ENCODE measurements at regions not wholly inside any gene's neighbourhood (a gene's known extent, or its start where the extent isn't known, plus 50 kb on each side); places are given as distances from the start of the nearest gene placed in this dataset.

GRCh38 chr7:110484356-110484755, 606.6 kb upstream of the LRRN3 start:
- H3K36me3 ChIP-seq (ENCODE audit: control insufficient read depth in 4 of 4, insufficient read depth in 3 of 4, low read depth in 1 of 4, low read length in 3 of 4) = no peaks in the 10 kb centered on the region
- H3K27ac ChIP-seq (ENCODE audit: low read depth in 1 of 2, low read length in 2 of 2) = no peak overlapping the region
- no peak overlapping the region for H3K4me3 ChIP-seq (ENCODE audit: low read depth in 1 of 3, low read length in 3 of 3)
- H3K4me1 ChIP-seq (ENCODE audit: control insufficient read depth in 4 of 4, insufficient read depth in 4 of 4, low read length in 3 of 4) = no peaks in the 10 kb centered on the region
- TF ChIP-seq YY1 (IDR thresholded peaks at IDR 0.05) (no peak), RXRA (IDR thresholded peaks at IDR 0.05) (no peak), HNF4A (conservative IDR thresholded peaks at IDR 0.05) (no peak), JUND (IDR thresholded peaks at IDR 0.05) (no peak), FOXA2 (IDR thresholded peaks at IDR 0.05) (no peak), GABPA (IDR thresholded peaks at IDR 0.05 in 1 of 2, conservative IDR thresholded peaks at IDR 0.05 in 1 of 2) (no peak), EGR1 (IDR thresholded peaks at IDR 0.05; ENCODE audit: low read depth in 2 of 2) (no peak), FOXA1 (IDR thresholded peaks at IDR 0.05) (no peak), SP1 (IDR thresholded peaks at IDR 0.05) (no peak), REST (IDR thresholded peaks at IDR 0.05) (no peak)
- H3K9me3 ChIP-seq (ENCODE audit: control insufficient read depth in 4 of 4, low read length in 3 of 4) = peaks cover 0 to 1% (median 0%) of the 10 kb centered on the region in 4 donors
- WGBS = 69% methylated on average over 2 of the region's 2 CpGs
- H3K9ac ChIP-seq (ENCODE audit: low read depth in 1 of 2, low read length in 2 of 2) = no peak overlapping the region
- DNase-seq (ENCODE audit: low spot score) = no peak
- H3K27me3 ChIP-seq (ENCODE audit: control insufficient read depth in 4 of 4, insufficient read depth in 4 of 4, low read length in 3 of 4) = no peaks in the 10 kb centered on the region

- Histone ChIP-seq H3K4me3 (ENCODE audit: low read depth in 1 of 3, low read length in 3 of 3) (no peak overlapping the region), H3K9me3 (ENCODE audit: control insufficient read depth in 4 of 4, low read length in 3 of 4) (no peaks in the 10 kb centered on the region), H3K36me3 (ENCODE audit: control insufficient read depth in 4 of 4, insufficient read depth in 3 of 4, low read depth in 1 of 4, low read length in 3 of 4) (no peaks in the 10 kb centered on the region), H3K9ac (ENCODE audit: low read depth in 1 of 2, low read length in 2 of 2) (no peak overlapping the region), H3K27me3 (ENCODE audit: control insufficient read depth in 4 of 4, insufficient read depth in 4 of 4, low read length in 3 of 4) (no peaks in the 10 kb centered on the region), H3K27ac (ENCODE audit: low read depth in 1 of 2, low read length in 2 of 2) (no peak overlapping the region), H3K4me1 (ENCODE audit: control insufficient read depth in 4 of 4, insufficient read depth in 4 of 4, low read length in 3 of 4) (no peaks in the 10 kb centered on the region)
- WGBS = 89% methylated on average over 2 of the region's 2 CpGs
- DNase-seq (ENCODE audit: low spot score) = no peak
- TF ChIP-seq YY1 (IDR thresholded peaks at IDR 0.05) (no peak), NR2F2 (IDR thresholded peaks at IDR 0.05) (no peak), ZBTB33 (IDR thresholded peaks at IDR 0.05) (no peak), REST (IDR thresholded peaks at IDR 0.05) (no peak), MAX (IDR thresholded peaks at IDR 0.05) (no peak)
Observed at GRCh38 chr7:110486549-110486948, 604.4 kb upstream of the LRRN3 start.

Measured in liver (tissue), 7 donors.